KG1 (cell line): ENCODE measurements at regions not wholly inside any gene's neighbourhood (a gene's known extent, or its start where the extent isn't known, plus 50 kb on each side); places are given as distances from the start of the nearest gene placed in this dataset.
"Not testable (repeated sequence)": the region's sequence is repeated elsewhere in the genome, so short reads cannot be mapped to it uniquely, and the experiment has no call there.

Experiments used
- DNase-seq: peaks from one replicate; lab custom pipeline; 2025; lab: John Stamatoyannopoulos, UW

DNA sequence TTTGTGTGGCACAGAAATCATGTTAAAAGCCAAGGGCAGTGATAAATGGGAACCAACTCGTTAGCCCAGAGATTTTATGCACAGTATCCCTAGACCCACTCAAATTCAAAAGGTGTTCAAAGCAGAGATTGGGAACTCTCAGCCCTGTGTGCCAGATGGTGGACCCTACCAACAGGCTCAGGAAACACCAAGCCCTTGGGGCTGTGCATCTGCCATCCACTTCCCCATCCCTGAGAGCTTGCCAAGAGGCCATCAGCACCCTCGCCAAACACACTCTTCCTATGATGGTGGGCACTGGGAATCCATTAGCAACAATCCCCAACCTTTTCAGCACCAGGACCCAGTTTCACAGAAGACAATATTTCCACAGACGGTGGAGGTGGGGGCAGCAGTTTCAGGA, 194.2 kb upstream of the NFIA start:
- no peak for DNase-seq

DNA sequence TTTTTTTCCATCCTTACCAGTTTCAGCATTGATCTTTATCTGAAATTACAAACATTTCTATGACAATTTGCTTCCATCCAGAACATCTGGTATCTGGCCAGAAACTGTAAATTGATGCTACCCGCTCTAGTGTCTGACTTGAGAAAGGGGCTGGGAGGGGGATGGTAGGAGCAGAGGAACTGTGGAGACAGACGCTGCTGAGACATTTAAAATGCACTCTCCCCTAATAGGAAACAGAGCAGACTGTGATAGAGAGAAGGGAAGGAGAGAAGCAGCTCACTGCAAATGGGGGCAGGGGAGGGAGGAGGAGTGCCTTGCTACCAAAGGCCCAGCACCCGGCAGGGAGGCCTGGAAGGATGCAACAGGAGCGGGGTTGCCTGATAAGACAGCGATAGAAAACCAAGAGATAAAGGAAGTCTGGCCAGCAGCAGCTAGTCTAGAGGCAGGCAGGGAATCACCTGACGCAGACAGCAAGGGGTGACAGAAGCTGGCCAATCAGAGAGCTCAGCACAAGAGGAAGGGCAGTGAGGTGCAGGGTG, 195.5 kb upstream of the NFIA start:
- no peak for DNase-seq

DNA sequence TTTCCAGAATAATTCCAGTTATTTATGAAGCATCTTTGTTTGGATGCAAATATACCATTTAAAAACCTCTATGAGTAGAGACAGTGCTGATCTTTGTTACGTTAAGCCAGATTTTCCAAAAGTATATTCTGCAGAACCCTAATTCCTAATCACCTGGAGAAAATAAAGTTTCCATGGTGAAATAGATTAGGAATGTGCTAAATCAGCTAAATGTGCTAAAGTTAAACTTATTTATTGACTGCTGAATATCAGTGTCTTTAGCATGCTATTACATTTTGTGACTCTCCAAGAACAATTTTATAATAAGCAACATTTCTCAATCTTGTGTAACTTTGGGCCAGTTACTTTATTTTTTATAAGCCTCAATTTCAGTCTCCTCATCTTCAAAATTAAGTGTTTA, 196.3 kb upstream of the NFIA start:
- DNase-seq, result no peak

DNA sequence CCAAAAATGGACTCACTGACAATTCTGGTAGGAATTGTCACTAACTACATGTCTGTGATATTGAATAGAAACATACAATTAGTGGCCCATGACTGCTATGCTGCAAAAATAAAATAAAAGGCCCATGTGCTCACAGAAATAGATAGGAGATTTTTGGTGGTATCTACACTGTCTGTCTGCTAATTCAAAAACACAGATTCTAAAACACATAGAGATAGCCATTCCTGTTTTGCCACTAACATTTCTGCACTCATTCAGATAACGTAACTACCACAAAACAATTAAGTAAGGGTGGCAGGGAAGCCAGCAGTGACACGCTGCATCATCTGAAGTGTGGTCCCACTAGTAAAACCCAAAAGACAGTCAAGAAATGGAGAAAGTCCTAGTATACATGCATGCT, 202.2 kb upstream of the NFIA start:
- DNase-seq, result no peak

DNA sequence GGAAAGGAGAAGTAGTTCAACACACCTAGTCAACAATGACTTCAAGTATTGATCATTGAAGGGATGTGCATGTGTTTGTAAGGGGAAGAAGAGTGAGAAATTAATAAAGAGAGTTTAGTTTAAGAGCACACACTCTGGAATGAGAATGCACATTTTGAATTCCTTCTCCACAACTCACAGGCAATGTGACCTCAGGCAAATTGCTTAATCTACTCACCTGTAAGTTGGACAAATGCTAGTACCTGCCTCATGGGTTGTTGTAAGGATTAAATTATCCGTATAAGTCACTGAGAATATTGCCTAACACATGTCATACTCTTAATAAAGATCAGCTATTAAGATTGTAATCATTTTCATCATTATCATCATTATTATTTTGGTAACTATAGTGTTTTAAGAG, 204.0 kb upstream of the NFIA start:
- DNase-seq, result no peak

DNA sequence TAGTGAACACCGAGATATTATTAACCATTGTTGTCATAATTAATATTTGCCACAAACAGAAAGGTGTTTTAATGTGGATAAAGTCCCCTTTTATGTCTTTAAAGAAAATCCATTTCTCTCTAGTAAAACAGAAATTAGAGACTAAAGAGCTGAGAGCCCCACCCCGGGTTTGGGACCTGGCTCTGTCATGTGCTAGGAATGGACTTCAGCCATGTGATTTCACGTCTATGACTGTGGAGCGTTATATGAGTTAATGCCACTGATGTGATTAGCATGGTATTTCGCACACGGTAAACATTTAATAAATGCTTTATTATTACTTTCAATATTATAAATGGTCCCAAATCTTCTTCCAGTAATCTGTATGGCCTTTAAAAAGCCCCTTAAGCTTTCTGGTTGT, 205.0 kb upstream of the NFIA start:
- DNase-seq, result no peak

DNA sequence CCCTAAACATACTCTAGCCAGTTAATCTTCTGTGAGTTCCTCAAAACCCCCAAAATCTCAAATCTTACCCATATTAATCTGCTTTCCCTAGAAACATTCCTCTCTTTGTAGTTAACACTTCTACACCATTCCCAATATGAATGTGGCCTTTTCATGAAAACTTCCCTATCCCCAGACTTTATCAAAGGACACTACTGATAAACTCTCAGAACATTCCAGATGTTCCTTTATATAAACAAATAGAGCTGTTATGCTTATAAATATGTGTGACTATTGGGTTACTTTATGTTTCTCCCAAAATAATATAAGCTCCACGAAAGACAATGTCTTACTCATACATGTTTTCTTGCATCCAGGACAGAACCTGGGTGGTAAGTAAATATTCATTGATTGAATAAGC, 205.4 kb upstream of the NFIA start:
- DNase-seq, result no peak

DNA sequence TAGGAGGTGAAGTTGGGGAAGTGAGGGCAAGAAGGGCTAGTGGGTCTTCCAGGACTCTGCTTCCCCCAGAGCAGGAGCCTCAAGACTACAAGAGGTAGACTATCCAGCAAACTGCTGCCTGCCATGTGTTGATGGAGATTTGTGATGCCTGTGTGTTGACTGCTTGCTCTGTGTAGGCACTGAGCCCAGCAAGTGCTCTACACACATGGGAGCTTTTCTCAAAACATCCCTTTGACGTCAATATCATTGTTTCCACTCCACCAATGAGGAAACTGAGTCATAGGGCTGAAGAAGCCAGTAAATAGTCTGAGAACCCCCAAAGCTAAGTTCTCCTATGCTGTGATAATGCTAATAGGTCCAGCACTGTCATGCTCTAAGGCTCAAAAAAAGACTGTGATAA, 207.2 kb upstream of the NFIA start:
- DNase-seq, result no peak

DNA sequence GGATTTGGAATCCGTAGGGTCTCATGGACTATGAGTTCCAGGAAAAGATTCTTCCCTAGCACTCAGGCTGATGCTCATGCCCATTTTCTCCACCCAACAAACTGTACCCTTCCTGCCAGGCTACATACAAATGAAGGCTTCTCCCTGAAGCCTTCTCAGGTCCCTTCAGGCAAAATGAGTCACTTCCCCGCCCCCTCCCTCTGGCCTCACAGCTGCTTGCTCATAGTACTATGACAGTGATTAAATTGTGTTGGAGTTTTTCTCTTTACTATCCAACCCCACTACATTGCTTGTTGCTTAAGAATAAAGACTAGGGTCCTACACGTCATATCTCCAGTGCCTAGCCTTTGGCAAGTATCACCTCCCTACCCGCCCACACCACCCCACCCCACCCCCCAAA, 207.6 kb upstream of the NFIA start:
- no peak for DNase-seq

DNA sequence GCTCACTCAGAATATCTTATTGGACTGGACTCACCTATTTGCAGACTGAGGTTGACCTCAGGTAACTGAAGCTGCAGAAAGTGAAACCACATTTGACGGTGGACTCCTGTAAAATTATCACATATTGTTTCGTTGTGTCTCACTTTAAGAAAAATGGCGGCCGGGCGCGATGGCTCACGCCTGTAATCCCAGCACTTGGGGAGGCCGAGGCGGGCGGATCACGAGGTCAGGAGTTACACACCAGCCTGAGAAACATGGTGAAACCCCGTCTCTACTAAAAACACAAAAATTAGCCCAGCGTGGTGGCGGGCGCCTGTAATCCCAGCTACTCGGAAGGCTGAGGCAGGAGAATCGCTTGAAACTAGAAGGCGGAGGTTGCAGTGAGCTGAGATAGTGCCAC, 209.0 kb upstream of the NFIA start:
- DNase-seq, result not testable (repeated sequence)

DNA sequence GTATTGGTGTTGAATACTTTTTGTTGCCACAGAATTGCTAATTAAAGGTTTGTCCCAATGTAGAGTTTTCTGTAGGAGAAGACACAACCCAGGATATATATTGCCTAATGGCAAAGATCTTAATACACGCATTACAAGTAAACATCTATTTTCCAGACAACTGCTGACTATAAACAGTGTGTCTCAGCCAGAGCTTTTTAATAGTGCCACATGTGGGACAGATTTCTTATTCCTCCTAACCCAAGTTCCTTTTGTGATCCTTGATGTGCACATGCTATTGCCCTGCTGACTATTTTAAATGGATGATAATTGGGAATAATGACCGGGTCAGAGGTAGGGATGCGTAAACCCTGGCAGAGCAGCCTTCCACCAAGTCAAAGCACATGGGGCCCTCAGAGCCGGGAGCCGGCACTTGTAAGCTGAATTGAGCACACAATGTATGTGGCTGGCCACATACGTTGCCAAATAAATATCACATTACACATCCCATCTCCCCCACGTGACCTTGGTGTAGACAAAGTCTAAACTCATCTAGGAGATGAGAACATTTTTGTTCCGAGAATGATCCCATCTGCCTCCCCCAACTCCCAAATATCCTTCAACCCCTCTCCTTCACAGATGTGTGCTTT, 209.8 kb upstream of the NFIA start:
- DNase-seq, result no peak

DNA sequence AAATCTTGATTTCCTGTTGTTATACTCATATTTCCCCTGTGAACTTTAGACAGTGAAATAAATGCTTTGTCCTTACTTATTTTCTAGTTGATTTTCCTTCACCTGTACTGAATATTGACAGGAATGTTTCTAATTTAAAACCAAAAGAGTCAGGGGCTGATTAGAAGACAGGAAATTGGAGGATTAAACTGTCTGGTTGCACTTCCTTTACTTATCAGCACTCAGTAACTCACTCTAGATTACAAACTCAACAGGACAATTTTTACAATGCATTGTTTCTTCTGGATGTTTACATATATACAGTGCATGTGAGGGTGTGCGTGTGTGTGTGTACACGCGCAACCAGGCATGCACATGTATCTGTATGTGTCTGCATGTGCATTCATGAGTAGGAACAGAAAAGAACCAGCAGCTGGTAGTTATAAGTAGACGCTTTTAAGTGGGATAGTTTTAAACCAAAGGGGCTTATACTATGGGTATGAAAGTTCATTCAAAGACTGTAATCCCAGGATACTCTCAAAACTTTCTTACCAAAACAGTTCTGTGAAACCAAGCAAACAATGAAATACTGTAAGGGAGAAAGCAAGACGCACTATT, 212.0 kb upstream of the NFIA start:
- no peak for DNase-seq

DNA sequence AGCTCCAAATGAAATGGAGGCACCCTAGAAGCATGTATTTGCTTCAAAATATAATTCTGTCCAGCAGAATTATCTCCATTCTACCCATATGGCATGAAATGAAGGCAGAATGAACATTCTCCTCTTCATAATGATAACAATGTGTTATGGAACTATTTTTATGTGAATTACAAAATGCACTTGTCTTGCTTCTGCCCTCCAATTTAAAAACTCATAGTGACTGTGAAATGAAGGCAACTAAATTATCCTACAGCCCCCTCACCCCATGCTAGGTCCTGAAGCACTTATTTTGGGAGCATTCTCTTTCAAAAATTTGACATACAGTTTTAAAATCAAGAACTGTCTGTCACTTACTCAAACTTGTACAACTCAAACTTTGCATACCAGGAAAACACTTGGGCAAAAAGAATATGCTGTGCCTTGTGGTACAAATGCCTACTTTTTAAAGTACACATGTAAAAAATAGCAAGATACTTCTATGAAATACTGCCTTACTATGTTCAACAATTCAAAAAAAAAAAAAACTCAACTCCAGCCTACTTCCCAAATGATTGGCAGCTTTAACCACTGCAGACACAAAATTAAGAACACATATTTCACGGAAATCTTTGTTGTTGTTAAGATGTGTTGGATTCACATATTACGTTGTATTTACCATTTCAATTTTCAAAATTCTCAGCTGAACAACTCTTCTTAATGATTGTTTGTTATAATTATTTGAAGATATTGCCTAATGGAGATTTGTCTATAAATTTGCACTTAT, 213.3 kb upstream of the NFIA start:
- DNase-seq, result no peak

DNA sequence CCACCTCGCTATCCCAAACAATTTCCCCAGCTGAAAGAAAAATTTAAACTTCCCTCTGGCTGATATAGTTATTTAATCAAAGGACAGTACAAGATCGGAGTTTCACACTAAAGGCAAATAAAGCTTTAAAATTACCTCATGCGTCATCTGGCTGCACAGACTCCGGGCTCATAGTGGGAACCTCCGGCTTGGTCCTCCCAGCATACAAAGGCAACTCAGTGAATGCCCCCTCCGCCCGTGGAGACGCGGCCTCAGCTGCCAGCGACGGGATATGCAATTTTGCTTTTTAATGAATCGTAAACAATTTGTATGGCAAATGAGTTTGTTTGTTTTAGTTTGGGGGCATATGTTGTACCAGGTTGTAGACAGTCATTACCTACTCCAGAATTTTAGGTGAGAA, 214.6 kb upstream of the NFIA start:
- DNase-seq, result no peak

DNA sequence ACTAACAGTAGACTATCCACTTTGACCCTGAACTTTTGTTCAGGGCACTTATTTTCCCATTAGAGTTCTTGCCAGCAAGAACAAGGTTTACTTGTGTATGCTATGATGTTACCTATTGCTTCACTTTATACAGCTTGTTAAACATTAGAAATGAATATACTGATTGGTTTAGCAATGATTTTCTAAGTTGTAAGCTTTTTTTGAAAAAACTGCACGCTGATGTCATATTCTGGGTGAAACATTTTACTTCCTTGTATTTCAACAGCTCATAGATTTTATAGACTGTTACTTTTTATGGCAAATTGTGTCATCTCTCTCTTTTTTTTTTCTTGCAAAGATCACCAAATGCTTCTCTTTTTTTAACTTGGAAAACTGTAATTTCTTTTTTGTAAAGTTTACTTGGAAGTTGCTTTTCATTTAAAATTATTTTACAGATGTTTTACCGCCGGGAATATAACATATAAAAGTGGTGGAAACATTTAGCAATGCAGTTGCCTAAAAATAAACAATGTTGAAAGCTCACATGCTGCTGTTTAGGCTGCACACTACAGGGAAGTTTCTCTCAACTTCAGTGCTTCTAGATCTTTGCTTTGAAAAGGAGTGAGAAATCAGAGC, 215.3 kb upstream of the NFIA start:
- no peak for DNase-seq

DNA sequence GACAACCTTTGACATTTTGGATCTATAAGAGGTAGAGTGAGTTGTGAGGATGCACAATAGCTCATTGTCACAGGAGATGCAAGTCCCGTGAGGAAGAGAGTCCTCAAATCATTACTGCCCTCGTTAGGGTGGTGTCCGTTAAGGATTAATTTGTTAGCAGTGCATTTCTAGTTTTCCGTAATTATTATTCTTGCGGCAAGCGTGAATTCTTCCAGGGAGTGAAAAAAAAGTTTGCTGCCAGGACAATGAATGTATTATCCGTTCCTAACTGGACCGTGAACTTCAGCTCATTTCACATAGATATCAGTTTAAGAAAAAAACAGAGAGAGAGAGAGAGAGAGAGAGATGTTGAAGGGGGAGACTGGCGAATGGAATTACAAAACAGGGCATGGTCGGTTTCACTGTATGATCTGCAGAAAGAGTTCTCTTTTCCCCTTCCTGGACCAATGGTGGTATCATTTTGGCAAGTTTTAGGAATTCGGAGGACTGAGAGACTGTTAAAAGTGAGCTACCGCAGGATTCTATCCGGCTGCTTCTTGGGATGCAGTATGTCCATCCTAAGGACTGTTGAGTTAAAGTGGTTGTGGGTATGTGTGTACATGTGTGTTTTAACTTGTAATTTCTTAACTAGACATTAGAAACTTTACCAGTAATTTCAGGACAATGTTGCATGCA, 216.0 kb upstream of the NFIA start:
- DNase-seq, result no peak

DNA sequence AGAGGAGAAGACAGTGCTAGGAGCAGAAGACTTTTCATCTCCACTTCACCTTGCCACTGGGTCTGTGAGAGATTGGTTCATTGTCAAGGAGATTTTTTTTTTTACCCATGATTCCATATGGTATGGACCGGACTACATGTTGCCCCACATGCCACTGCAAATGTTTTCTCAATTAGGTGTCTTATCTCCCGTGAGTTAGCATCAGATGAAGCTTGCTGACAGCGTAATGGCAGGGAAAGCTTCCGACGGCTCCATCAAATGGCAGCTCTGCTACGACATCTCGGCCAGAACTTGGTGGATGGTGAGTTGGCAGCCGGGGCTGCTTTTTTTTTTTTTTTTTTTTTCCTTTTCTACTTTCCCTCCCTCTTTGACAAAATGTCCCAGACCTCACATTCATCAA, 217.2 kb upstream of the NFIA start:
- no peak for DNase-seq

DNA sequence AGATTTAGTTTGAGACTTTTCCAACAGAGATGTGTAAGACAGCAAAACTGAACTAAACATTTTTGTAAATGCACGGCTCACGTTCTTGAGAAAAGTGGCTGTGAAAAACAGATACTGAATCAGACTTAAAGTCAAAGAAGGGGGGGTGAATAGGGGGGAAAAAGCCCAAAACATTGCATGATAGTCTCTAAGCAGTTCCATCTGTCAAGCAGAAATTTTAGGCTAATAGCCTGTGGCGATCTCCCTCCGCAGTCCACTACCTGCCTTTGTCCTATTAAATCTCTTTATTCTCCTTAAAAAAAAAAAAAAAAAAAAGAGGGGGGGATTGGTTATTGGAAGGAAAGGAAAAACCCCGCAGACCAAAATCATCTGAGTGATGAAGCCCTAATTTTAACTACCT, 217.6 kb upstream of the NFIA start:
- no peak for DNase-seq

DNA sequence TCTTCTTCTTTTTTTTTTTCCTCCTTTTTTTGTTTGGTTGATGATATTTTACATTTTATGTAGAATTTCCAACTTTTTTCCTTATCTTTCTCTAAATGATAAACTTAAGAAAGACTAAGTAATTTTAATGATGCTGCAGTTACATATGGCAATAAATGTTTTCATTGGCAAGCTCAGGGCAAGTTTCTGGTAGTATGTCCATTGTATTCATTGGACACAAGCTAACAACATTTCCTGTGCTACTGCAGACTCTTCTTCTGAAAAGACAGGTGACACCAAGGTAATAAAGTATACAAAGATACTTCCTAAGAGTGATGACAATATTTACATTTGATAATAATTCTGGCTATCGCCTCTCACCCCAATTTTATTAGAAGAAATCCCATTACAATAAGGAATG, 219.2 kb upstream of the NFIA start:
- no peak for DNase-seq

DNA sequence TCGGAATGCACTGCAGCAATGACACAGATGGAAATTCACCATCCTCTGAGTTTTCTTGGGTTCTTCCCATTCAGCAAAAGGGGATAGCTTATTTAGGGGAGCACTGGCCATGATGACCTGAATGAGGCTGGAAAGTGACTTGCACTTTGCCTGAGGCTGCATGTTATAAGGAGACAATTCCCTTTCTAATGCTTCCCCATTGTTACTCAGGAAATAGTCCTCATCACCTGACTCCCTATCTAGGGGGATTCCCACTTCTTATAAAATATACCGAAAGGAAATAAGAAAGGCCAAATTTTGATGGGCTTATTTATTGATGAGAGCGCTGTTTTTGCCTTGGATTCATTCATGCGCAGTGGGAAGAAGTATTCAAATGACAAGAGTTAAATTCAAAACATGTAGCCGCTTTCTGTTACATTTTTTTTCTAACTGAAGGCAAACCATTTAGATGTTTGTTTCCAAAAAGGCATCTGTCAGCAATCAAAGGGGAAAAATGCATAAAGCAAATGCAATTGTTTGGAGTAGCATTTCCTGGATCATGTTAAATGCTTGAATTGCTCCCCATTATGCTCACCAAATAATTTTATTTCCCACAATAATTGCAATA, 220.3 kb upstream of the NFIA start:
- DNase-seq, result no peak

DNA sequence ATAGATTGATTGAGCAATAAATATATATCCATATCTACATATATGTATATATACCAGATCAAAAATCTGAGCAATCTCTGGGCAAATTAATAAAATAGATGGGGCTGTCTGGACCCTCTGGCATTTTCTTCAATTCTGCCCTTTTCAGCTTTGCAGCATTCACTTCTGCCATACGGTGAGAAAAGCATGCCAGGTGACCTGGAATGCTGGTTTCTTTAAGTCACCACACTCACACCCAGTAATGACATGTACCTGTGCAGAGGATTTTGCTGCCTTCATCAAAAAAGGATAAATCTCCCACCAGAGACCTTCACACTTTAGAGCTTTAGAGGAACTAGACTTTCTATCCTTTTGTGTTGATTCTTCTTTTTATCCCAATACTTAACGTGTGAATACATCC, 223.2 kb upstream of the NFIA start:
- DNase-seq, result no peak

DNA sequence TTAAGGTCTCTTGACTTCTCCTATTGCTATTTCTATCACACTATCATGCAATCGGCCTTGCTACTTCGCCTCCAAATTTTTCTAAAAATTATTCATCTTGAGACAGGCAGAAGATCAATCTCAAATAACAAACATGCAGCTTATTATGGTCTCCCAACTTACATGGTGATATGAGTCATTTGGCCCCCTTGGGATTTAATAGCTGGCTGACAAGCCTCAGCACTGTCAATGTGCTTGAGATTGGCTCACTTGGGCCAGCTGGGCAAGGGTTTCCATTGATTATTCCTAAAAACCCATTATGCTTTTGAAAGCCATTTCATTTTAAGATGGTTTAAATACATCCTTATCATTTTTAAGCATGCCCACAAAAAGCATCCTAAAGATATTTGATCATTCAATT, 224.5 kb upstream of the NFIA start:
- no peak for DNase-seq
